Body of pancreas (tissue), 4 donors: ENCODE measurements at regions not wholly inside any gene's neighbourhood (a gene's known extent, or its start where the extent isn't known, plus 50 kb on each side); places are given as distances from the start of the nearest gene placed in this dataset.

Experiments used
- ATAC-seq: fragments of 150-250 bp; one replicate; pipeline ENCODE4 v1.9.1; 2016
- DNase-seq, 4 donors: peaks; one replicate each; pipeline ENCODE4 v3.0.0-alpha.2; 2019
- H3K27ac ChIP-seq, 4 donors: fragments of 200-600 bp; sonication (generic); 1 replicate in 3 of 4; 2 replicates in 1 of 4; pipeline versions ENCODE4 v1.5.1 to v1.6.1; 2016 to 2019; ENCODE audit warnings: mild to moderate bottlenecking in 1 of 4, mixed read lengths in 1 of 4, moderate library complexity in 1 of 4
- H3K27me3 ChIP-seq, 2 donors: fragments of 200-600 bp; sonication (generic); one replicate each; pipeline ENCODE4 v1.6.0; 2016; ENCODE audit warnings: mild to moderate bottlenecking in 1 of 2
- H3K36me3 ChIP-seq, 2 donors: fragments of 200-600 bp; sonication (generic); replicated peaks in 1 of 2; 2 replicates each; pipeline ENCODE4 v1.5.1; 2016; ENCODE audit warnings: low read depth in 2 of 2; ENCODE audit not compliant: insufficient read depth in 1 of 2
- H3K4me1 ChIP-seq: fragments of 200-600 bp; sonication (generic); one replicate; pipeline ENCODE4 v1.6.0; 2016
- H3K4me3 ChIP-seq, 2 donors: fragments of 200-600 bp; sonication (generic); 1 replicate in 1 of 2; 2 replicates in 1 of 2; pipeline ENCODE4 v1.5.1; 2016 to 2019
- H3K9me3 ChIP-seq, 3 donors: fragments of 200-600 bp; sonication (generic); 1 replicate in 2 of 3; 2 replicates in 1 of 3; pipeline ENCODE4 v1.5.1; 2016
- CTCF ChIP-seq, 7 experiments: fragments of 450-650 bp in 4 of 7; fragments of 200-600 bp in 3 of 7; sonication (generic) in 3 of 7; IDR thresholded peaks; one replicate each; pipeline ENCODE4 v1.5.1; 2016 to 2019; ENCODE audit warnings: antibody characterized with exemption in 7 of 7
- POLR2A ChIP-seq, 3 donors: fragments of 450-650 bp; IDR thresholded peaks; one replicate each; pipeline ENCODE4 v1.6.1; 2016; ENCODE audit warnings: antibody characterized with exemption in 3 of 3, mild to moderate bottlenecking in 2 of 3
- WGBS, 2 donors: methylation state at CpG; one replicate each; pipeline ENCODE4 v1.1.5; 2017; 5-methylcytosine and 5-hydroxymethylcytosine counted together
- intact Hi-C: fragments of 100-400 bp; cut with DNase I; formaldehyde crosslinking; loops from one replicate; pipeline ENCODE4 v1.15.1; 2023

GRCh38 chr14:48748151-48748675 lies 838.0 kb downstream of the RPS29 start:
- H3K9me3 ChIP-seq: no peaks in the 10 kb centered on the region
- no peaks in the 10 kb centered on the region for H3K4me1 ChIP-seq
- H3K27me3 ChIP-seq: no peaks in the 10 kb centered on the region
- no peaks in the 10 kb centered on the region for H3K36me3 ChIP-seq
- H3K27ac ChIP-seq: no peak overlapping the region
- ATAC-seq (no peak), DNase-seq (no peak)
- 39 to 46% methylated on average over 2 of the region's 2 CpGs for WGBS, 2 donors
- no peak for TF ChIP-seq POLR2A (IDR thresholded peaks at IDR 0.05)
- no peak for TF ChIP-seq CTCF (IDR thresholded peaks at IDR 0.05)
- H3K4me3 ChIP-seq: no peak overlapping the region
- intact Hi-C loops: no loop called here

GRCh38 chr14:48747561-48748089 lies 838.6 kb downstream of the RPS29 start:
- H3K9me3 ChIP-seq: no peaks in the 10 kb centered on the region
- intact Hi-C loops: no loop called here
- H3K27me3 ChIP-seq: no peaks in the 10 kb centered on the region
- no peak for DNase-seq
- H3K36me3 ChIP-seq: no peaks in the 10 kb centered on the region
- no peak for ATAC-seq
- no peaks in the 10 kb centered on the region for H3K4me1 ChIP-seq
- TF ChIP-seq CTCF (IDR thresholded peaks at IDR 0.05) (no peak), POLR2A (IDR thresholded peaks at IDR 0.05) (no peak)
- H3K27ac ChIP-seq: no peak overlapping the region
- H3K4me3 ChIP-seq: no peak overlapping the region
- WGBS, 2 donors: 62 to 66% methylated on average over 3 of the region's 3 CpGs

DNA sequence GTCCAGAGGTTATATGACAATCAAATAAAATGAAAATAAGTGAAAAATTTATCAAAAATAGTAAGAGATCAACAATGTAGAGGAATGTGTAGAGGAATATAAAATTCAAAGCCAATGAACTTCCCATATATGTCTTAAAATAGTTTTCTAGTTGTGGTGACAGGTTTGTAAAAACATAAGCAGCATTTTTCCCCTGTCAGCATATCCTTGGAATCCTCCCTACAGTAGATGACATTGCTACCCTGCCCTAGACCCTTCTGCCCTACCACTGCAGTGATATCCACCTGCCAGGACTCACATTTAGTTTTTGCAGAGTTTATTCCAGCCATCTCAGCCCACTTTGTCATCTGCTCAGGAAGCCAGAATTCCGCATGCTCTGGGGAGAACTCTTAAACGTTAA lies 842.0 kb downstream of the RPS29 start:
- no peaks in the 10 kb centered on the region for H3K4me1 ChIP-seq
- no peaks in the 10 kb centered on the region for H3K36me3 ChIP-seq
- no peak overlapping the region for H3K4me3 ChIP-seq
- no peak for DNase-seq
- H3K27ac ChIP-seq: no peak overlapping the region
- intact Hi-C loops: no loop called here
- WGBS, 2 donors: 35 to 56% methylated on average over 2 of the region's 2 CpGs
- no peaks in the 10 kb centered on the region for H3K9me3 ChIP-seq
- H3K27me3 ChIP-seq: no peaks in the 10 kb centered on the region
- TF ChIP-seq CTCF (IDR thresholded peaks at IDR 0.05) (no peak), POLR2A (IDR thresholded peaks at IDR 0.05) (no peak)
- ATAC-seq: no peak

DNA sequence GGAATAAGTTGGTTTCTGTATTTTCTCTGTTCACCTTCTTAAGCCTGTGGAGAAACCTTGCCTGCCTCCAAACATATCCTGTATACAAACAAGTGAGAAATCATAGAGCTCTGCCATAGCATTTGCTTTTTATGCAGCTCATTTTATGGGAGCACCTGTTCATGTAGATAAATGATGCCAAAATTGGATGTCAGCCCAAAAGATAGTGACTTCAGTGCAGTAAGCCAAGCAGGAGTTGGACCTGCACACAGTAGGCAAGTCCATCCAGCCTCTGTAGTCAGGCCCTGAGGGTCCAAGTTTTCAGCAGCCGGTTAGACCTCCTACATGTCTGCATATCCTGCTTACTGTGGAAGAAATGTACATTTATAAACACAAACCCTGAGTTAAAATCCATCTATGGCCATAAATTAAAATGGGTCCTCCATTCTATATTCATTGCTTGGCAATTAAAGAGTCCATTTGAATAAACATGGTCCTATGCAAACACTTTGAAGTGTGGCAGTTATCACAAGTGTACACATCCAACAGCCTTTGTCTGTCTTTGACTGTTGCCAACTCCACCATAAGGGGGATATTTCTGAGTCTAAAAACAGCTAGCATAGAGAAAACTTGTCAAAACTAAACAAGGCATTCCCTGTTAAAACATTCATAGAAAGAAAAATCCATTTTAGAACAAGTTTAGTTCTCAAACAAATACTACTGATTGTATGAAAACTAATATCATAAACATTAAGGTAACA lies 847.8 kb downstream of the RPS29 start:
- intact Hi-C loops: no loop called here
- no peaks in the 10 kb centered on the region for H3K36me3 ChIP-seq
- peaks cover 0 to 3% (median 0%) of the 10 kb centered on the region in 3 donors for H3K9me3 ChIP-seq
- no peak overlapping the region for H3K4me3 ChIP-seq
- no peak for ATAC-seq
- H3K4me1 ChIP-seq: no peaks in the 10 kb centered on the region
- H3K27ac ChIP-seq: no peak overlapping the region
- no peaks in the 10 kb centered on the region for H3K27me3 ChIP-seq
- TF ChIP-seq CTCF (IDR thresholded peaks at IDR 0.05): no peak
- TF ChIP-seq POLR2A (IDR thresholded peaks at IDR 0.05): no peak
- DNase-seq: no peak
- 56 to 82% methylated on average over 1 of the region's 1 CpG for WGBS, 2 donors

DNA sequence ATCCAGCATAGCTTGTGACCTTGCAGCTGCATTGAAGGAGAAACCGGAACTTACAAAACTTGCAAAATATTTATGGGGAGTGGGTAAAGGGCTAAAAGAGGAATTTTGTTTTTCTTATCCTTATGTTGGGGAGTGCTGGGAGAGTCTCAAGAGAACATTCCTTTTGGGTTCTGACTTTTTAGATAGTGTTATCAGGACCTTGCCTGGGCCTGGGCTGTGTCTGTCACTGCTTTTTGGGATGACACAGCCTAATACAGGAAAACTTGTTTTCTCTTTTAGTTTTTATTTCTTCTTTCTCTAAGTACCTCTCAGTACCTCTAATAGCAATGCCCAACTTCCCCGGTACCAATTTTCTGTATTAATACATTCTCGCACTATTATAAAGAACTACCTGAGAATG lies 850.6 kb downstream of the RPS29 start:
- Histone ChIP-seq H3K36me3 (no peaks in the 10 kb centered on the region), H3K4me3 (no peak overlapping the region), H3K4me1 (no peaks in the 10 kb centered on the region), H3K27me3 (no peaks in the 10 kb centered on the region), H3K9me3 (peaks cover 0 to 3% (median 0%) of the 10 kb centered on the region in 3 donors), H3K27ac (no peak overlapping the region)
- TF ChIP-seq CTCF (IDR thresholded peaks at IDR 0.05): no peak
- TF ChIP-seq POLR2A (IDR thresholded peaks at IDR 0.05): no peak
- ATAC-seq (no peak), DNase-seq (no peak)
- intact Hi-C loops: no loop called here
- 81 to 82% methylated on average over 3 of the region's 3 CpGs for WGBS, 2 donors
